ENCODE measurements at regions not wholly inside any gene's neighbourhood (a gene's known extent, or its start where the extent isn't known, plus 50 kb on each side); places are given as distances from the start of the nearest gene placed in this dataset.

DNA sequence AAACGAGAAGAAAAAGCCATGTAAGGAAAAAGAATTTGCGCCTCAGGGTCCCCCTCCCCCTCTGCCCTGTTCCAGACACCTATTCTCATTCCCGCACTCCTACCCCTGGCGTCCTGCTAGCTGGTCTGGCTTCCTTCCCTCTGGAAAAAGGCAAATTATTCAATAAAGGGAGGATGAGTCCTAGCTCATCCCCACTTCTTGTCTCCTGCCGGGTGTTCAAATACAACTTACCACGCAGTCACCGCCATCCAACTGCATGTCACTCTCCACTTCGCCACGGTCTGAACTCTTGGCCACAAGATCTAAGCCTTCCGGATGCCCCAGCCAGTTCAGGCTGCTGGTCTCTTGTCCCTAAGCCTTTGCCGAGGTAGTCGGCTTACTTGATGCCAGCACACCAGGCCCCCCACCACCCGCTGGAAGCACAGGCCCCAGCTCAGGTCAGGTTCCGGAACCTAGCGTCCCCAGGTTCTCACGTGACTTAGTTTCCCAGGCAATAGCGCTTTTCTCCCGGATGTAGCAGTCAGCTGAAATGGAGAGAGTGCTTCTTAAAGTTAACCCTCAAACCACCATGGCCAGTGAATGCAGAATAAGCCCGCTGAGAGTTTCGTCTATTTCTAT lies 209.6 kb upstream of the SPIN4 start:
- ATAC-seq = peak; percentile 96

DNA sequence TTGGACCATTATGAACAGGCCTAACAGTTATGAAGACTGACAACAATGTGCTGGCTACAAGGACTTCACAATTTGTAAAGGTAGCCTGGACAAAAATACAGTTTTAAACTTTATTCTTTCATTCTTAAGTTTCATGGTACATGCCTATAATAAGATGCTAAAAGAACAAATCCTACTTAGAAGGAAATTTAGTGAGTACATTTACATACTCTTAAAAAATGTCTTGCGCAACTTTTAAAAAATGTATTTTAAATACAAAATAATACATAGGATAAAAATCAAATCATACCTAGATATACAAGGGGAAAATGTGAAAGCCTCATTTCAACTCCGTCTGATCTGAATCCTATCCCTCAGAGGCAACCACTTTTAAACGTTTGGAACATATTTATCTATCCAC lies 200.7 kb upstream of the SPIN4 start:
- DNase-seq (no peak), ATAC-seq (no peak)
- Histone ChIP-seq H3K27me3 (no peaks in the 10 kb centered on the region), H3K4me1 (no peaks in the 10 kb centered on the region), H3K9me3 (peaks cover 0 to 19% of the 10 kb centered on the region in 2 donors), H3K36me3 (no peaks in the 10 kb centered on the region), H3K27ac (no peak overlapping the region), H3K4me3 (no peak overlapping the region)
- TF ChIP-seq, protein P1, sequence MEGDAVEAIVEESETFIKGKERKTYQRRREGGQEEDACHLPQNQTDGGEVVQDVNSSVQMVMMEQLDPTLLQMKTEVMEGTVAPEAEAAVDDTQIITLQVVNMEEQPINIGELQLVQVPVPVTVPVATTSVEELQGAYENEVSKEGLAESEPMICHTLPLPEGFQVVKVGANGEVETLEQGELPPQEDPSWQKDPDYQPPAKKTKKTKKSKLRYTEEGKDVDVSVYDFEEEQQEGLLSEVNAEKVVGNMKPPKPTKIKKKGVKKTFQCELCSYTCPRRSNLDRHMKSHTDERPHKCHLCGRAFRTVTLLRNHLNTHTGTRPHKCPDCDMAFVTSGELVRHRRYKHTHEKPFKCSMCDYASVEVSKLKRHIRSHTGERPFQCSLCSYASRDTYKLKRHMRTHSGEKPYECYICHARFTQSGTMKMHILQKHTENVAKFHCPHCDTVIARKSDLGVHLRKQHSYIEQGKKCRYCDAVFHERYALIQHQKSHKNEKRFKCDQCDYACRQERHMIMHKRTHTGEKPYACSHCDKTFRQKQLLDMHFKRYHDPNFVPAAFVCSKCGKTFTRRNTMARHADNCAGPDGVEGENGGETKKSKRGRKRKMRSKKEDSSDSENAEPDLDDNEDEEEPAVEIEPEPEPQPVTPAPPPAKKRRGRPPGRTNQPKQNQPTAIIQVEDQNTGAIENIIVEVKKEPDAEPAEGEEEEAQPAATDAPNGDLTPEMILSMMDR (IDR thresholded peaks at IDR 0.05) = no peak
- intact Hi-C loops (cut with DNase I) = no loop called here

More for the DNA sequence above, 209.6 kb upstream of the SPIN4 start:
- DNase-seq = peak; percentile 54 to 79 (median 62)
- Histone ChIP-seq H3K27me3 (no peaks in the 10 kb centered on the region), H3K9me3 (no peaks in the 10 kb centered on the region), H3K36me3 (no peaks in the 10 kb centered on the region), H3K4me1 (no peaks in the 10 kb centered on the region), H3K4me3 (peak overlapping the region; percentile 40 to 61), H3K27ac (peak overlapping the region in 1 of 2 donors; percentile 58)
- TF ChIP-seq, protein P1 (IDR thresholded peaks at IDR 0.05) = no peak
- intact Hi-C loops (cut with DNase I) = no loop called here

DNA sequence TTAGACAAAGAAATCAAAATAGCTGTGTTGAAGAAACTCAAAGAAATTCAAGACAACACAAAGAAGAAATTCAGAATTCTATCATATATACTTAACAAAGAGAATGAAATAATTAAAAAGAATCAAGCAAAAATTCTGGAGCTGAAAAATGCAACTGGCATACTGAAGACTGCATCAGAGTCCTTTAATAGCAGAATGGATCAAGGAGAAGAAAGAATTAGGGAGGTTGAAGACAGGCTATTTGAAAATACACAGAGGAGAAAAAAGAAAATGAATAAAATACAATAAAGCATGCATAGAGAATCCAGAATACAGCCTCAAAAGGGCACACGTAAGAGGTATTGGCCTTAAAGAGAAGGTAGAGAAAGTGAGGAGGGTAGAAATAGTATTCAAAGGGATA lies 179.5 kb upstream of the SPIN4 start:
- TF ChIP-seq, protein P1 (IDR thresholded peaks at IDR 0.05) = no peak
- H3K4me1 ChIP-seq = no peaks in the 10 kb centered on the region

DNA sequence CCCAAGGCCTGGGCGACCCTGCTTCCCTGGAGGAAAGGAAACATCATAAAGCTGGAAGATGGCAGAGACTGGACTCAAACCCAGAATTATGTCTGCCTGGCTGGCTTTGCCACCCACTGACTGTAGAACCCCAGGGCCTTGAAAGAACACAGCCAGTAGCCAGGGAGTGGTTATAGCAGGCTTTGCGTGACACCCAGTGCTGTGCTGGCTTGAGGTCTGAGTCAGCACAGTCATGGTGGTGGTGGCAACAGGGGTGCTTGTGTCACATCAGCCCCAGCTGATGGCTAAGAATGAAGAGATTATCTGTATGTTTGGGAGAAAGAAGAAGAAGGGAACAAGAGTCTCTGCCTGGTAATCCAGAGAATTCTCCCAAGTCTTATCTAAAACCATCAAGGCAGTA lies 178.8 kb upstream of the SPIN4 start:
- Histone ChIP-seq H3K9me3 (peaks cover 0 to 8% of the 10 kb centered on the region in 2 donors), H3K36me3 (no peaks in the 10 kb centered on the region), H3K27me3 (no peaks in the 10 kb centered on the region), H3K27ac (no peak overlapping the region), H3K4me1 (no peaks in the 10 kb centered on the region), H3K4me3 (no peak overlapping the region)
- TF ChIP-seq, protein P1 (IDR thresholded peaks at IDR 0.05) = no peak
- intact Hi-C loops (cut with DNase I) = no loop called here
- DNase-seq (no peak), ATAC-seq (no peak)

More for the DNA sequence above, 179.5 kb upstream of the SPIN4 start:
- DNase-seq (no peak), ATAC-seq (no peak)
- Histone ChIP-seq H3K27ac (no peak overlapping the region), H3K9me3 (peaks cover 0 to 8% of the 10 kb centered on the region in 2 donors), H3K4me3 (no peak overlapping the region), H3K27me3 (no peaks in the 10 kb centered on the region), H3K36me3 (no peaks in the 10 kb centered on the region)
- intact Hi-C loops (cut with DNase I) = no loop called here

DNA sequence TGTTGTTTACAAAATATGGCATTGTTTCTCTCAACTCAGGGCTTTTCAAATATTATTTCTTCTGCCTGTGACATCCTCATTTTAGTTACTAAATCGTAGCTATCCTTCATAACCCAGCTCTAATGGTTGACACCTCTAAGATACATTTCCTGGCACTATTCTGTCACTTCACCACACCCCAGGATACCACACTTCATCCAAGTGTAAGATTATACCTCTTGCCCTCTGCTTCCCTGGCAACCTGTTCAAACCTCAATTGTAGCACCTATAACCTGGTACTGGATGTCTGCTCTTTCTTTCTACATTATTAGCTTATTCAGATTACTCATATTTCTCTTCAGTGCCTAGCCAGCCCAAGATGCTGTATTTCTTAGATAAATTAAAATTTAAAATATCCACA lies 175.7 kb upstream of the SPIN4 start:
- H3K36me3 ChIP-seq = no peaks in the 10 kb centered on the region
- no peak overlapping the region for H3K4me3 ChIP-seq
- no peak for ATAC-seq
- H3K9me3 ChIP-seq = peaks cover 0 to 8% of the 10 kb centered on the region in 2 donors
- no peak for DNase-seq
- TF ChIP-seq, protein P1 (IDR thresholded peaks at IDR 0.05) = no peak
- H3K27me3 ChIP-seq = no peaks in the 10 kb centered on the region
- intact Hi-C loops (cut with DNase I) = no loop called here
- H3K27ac ChIP-seq = no peak overlapping the region
- H3K4me1 ChIP-seq = no peaks in the 10 kb centered on the region

Data from left lung (tissue), 4 donors.